ENCODE measurements at regions not wholly inside any gene's neighbourhood (a gene's known extent, or its start where the extent isn't known, plus 50 kb on each side); places are given as distances from the start of the nearest gene placed in this dataset.

DNA sequence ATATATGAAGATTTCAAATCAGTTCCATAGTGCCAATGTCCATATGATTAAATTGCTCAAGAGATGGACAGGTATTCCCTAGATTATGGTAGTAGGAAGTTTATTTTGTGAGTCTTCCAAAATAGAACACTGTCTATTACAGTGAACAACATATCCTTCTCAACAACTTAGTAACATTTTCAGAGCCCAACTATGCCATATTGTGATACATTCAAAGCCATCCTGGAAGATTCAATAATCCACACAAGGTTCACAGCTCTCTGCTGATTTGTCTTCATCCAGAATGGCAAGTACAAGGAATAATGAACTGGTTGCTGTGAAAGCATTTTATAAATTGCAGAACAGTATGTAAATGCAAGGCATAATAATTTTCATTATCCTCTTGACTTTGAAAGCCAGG, 213.9 kb downstream of the CHRM2 start:
- TF ChIP-seq POLR2AphosphoS5 (IDR thresholded peaks at IDR 0.05; ENCODE audit: borderline replicate concordance, low read depth, low read length), result no peak
- no peak for TF ChIP-seq EZH2 (IDR thresholded peaks at IDR 0.05)
- TF ChIP-seq FOXP2 (optimal IDR thresholded peaks at IDR 0.05; ENCODE audit: control extremely low read depth, extremely low read length, insufficient read depth), result no peak

Data from SK-N-MC (cell line).